Uterus (tissue), 3 donors: ENCODE measurements at regions not wholly inside any gene's neighbourhood (a gene's known extent, or its start where the extent isn't known, plus 50 kb on each side); places are given as distances from the start of the nearest gene placed in this dataset.

Experiments used
- DNase-seq, 2 donors: peaks; one replicate each; pipeline ENCODE4 v3.0.0-alpha.2; 2019 to 2020
- H3K27ac ChIP-seq, 2 donors: fragments of 200-600 bp; sonication (generic); 1 replicate in 1 of 2; 2 replicates in 1 of 2; pipeline ENCODE4 v1.5.1; 2016 to 2018
- H3K27me3 ChIP-seq, 2 donors: fragments of 200-600 bp; sonication (generic); one replicate each; pipeline ENCODE4 v1.5.1; 2018 to 2019; ENCODE audit warnings: control low read depth in 1 of 2
- H3K36me3 ChIP-seq, 2 donors: fragments of 200-600 bp; sonication (generic); one replicate each; pipeline ENCODE4 v1.5.1; 2019; ENCODE audit warnings: control low read depth in 1 of 2
- H3K4me1 ChIP-seq, 2 donors: fragments of 200-600 bp; sonication (generic); one replicate each; pipeline ENCODE4 v1.5.1; 2018 to 2019; ENCODE audit warnings: control low read depth in 1 of 2
- H3K4me3 ChIP-seq, 2 donors: fragments of 200-600 bp; sonication (generic); 1 replicate in 1 of 2; 2 replicates in 1 of 2; pipeline ENCODE4 v1.5.1; 2018 to 2019; ENCODE audit warnings: mild to moderate bottlenecking in 1 of 2
- H3K9me3 ChIP-seq, 2 donors: fragments of 200-600 bp; sonication (generic); one replicate each; pipeline ENCODE4 v1.5.1; 2019; ENCODE audit warnings: control low read depth in 1 of 2
- CTCF ChIP-seq, 4 experiments: fragments of 200-600 bp in 2 of 4; fragments of 450-650 bp in 2 of 4; sonication (generic) in 2 of 4; IDR thresholded peaks; one replicate each; pipeline ENCODE4 v1.5.1; 2016 to 2019; ENCODE audit warnings: antibody characterized with exemption in 4 of 4, mild to moderate bottlenecking in 2 of 4, moderate library complexity in 1 of 4
- POLR2A ChIP-seq, 2 donors: fragments of 450-650 bp; IDR thresholded peaks; one replicate each; pipeline ENCODE4 v1.6.1; 2016; ENCODE audit warnings: antibody characterized with exemption in 2 of 2, mild to moderate bottlenecking in 1 of 2, moderate library complexity in 1 of 2
- intact Hi-C: fragments of 100-400 bp; cut with DNase I; formaldehyde crosslinking; loops from one replicate; pipeline ENCODE4 v1.15.1; 2023; ENCODE audit warnings: low total_unique reads
- donor health status: DM: yes; HTN: yes; CAD: no.

GRCh38 chr18:68623342-68623741, 91.6 kb downstream of the TMX3 start:
- H3K27me3 ChIP-seq, result peaks cover 0 to 2% of the 10 kb centered on the region in 2 donors
- intact Hi-C loops, result no loop called here
- H3K9me3 ChIP-seq, result no peaks in the 10 kb centered on the region
- TF ChIP-seq CTCF (IDR thresholded peaks at IDR 0.05) (peak; percentile 13 to 54 (median 36)), POLR2A (IDR thresholded peaks at IDR 0.05) (no peak)
- no peak overlapping the region for H3K4me3 ChIP-seq
- DNase-seq, result peak in 1 of 2 donors; percentile 20
- no peaks in the 10 kb centered on the region for H3K4me1 ChIP-seq
- H3K36me3 ChIP-seq, result no peaks in the 10 kb centered on the region
- no peak overlapping the region for H3K27ac ChIP-seq

- H3K9me3 ChIP-seq, result no peaks in the 10 kb centered on the region
- intact Hi-C loops, result no loop called here
- TF ChIP-seq CTCF (IDR thresholded peaks at IDR 0.05) (no peak), POLR2A (IDR thresholded peaks at IDR 0.05) (no peak)
- H3K36me3 ChIP-seq, result no peaks in the 10 kb centered on the region
- no peak overlapping the region for H3K27ac ChIP-seq
- DNase-seq, result no peak
- no peak overlapping the region for H3K4me3 ChIP-seq
- H3K4me1 ChIP-seq, result no peaks in the 10 kb centered on the region
- no peaks in the 10 kb centered on the region for H3K27me3 ChIP-seq
Measured at GRCh38 chr18:68611311-68611710, 103.6 kb downstream of the TMX3 start.

GRCh38 chr18:68608851-68609490, 105.9 kb downstream of the TMX3 start:
- no peak for DNase-seq
- no peaks in the 10 kb centered on the region for H3K27me3 ChIP-seq
- no peak overlapping the region for H3K27ac ChIP-seq
- no peak for TF ChIP-seq POLR2A (IDR thresholded peaks at IDR 0.05)
- TF ChIP-seq CTCF (IDR thresholded peaks at IDR 0.05), result no peak
- no peak overlapping the region for H3K4me3 ChIP-seq
- no peaks in the 10 kb centered on the region for H3K36me3 ChIP-seq
- H3K4me1 ChIP-seq, result no peaks in the 10 kb centered on the region
- no peaks in the 10 kb centered on the region for H3K9me3 ChIP-seq
- intact Hi-C loops, result no loop called here

GRCh38 chr18:68607852-68608251, 107.1 kb downstream of the TMX3 start:
- Histone ChIP-seq H3K4me1 (no peaks in the 10 kb centered on the region), H3K9me3 (no peaks in the 10 kb centered on the region), H3K27ac (no peak overlapping the region), H3K27me3 (no peaks in the 10 kb centered on the region), H3K4me3 (no peak overlapping the region), H3K36me3 (no peaks in the 10 kb centered on the region)
- intact Hi-C loops, result no loop called here
- DNase-seq, result no peak
- no peak for TF ChIP-seq POLR2A (IDR thresholded peaks at IDR 0.05)

- Histone ChIP-seq H3K9me3 (no peaks in the 10 kb centered on the region), H3K4me3 (no peak overlapping the region), H3K36me3 (no peaks in the 10 kb centered on the region), H3K4me1 (no peaks in the 10 kb centered on the region), H3K27me3 (no peaks in the 10 kb centered on the region), H3K27ac (no peak overlapping the region)
- intact Hi-C loops, result no loop called here
- TF ChIP-seq POLR2A (IDR thresholded peaks at IDR 0.05) (no peak), CTCF (IDR thresholded peaks at IDR 0.05) (no peak)
- DNase-seq, result no peak
Measured at GRCh38 chr18:68604256-68604655, 110.7 kb downstream of the TMX3 start.

- peaks cover 0 to 3% of the 10 kb centered on the region in 2 donors for H3K36me3 ChIP-seq
- no peak for TF ChIP-seq CTCF (IDR thresholded peaks at IDR 0.05)
- TF ChIP-seq POLR2A (IDR thresholded peaks at IDR 0.05), result no peak
- no peaks in the 10 kb centered on the region for H3K9me3 ChIP-seq
- no peaks in the 10 kb centered on the region for H3K27me3 ChIP-seq
- no peak overlapping the region for H3K4me3 ChIP-seq
- no peak for DNase-seq
- H3K4me1 ChIP-seq, result no peaks in the 10 kb centered on the region
- H3K27ac ChIP-seq, result no peak overlapping the region
- intact Hi-C loops, result no loop called here
Measured at GRCh38 chr18:68596016-68596415, 118.9 kb downstream of the TMX3 start.
